ENCODE measurements at regions not wholly inside any gene's neighbourhood (a gene's known extent, or its start where the extent isn't known, plus 50 kb on each side); places are given as distances from the start of the nearest gene placed in this dataset.

DNA sequence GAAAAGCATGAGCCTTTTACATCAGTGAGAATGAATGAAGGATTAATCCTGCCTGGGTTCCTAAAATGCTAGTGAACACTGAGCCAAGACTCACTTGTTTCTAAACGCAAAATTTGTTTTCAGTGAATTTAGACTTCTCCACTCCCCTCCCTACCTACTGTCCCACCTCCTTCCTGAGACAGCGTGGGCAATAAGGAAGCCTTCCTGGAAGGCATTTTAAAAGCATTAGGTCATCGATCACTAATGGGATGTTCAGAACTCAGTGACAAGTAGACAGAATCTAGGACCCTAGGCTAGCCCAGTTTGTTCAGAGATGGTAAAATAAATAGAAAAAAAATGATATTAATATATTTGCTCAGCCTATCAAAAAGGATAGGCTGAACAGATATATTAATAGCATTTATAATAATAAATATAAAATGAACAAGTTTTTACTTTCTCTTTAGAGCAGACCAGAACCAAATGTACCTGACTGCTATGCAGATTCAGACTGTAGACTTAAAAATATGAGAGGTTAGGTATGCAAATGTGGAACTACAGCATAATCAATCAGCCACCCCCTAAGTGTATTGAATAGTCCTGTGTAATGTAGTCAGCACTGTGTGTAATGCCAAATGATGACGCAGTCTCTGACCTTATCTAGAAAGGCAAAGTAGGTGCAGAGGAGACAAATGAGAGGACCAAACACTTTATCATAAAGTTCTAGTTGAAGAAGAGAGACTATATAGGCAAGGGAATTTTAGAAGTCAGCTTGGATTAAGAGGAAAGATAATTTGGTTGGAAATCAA lies 331.1 kb downstream of the GPAT3 start:
- POLR2A ChIA-PET (ENCODE audit: unreplicated experiment), result no interaction called here

DNA sequence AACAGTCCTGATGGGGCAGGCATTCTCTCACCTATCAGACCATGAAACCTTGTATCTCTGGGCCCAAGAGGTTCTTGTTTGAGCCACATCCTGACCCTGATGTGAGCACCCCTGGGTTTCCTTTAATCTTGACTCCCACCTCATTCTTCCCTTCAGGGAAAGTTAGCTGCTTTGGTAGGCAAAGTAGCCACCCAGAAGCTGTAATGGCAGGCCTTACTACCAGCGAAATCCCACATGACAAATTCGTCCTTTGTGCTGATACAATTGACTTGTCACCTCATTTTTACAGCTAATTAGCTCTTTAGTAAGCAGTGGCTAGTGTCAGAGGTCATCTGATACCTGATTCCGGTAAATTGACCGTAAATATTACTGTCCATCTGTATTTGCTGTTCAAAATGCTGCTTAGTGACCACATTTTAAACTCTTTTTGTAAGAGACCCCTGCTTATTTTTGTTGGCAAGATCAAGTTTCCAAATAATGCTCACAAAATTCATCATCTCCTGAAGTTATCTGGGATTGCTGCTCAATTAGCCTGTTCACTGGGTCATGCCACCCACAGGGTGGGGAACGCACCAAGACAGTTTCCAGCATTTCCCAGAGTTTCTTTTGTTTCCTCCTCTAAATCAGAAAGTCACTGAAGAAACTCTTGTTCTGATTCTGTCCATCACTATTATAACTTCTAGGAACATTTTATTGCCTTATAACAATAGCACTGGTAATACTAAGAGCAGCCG lies 329.7 kb downstream of the GPAT3 start:
- CTCF ChIA-PET, result no interaction called here
- no TSS peak for BruUV-seq (replicated peaks)
- no peak for DNase-seq

More for the DNA sequence above, 331.1 kb downstream of the GPAT3 start:
- H4K20me1 ChIP-seq (ENCODE audit: insufficient read depth), result no peaks in the 10 kb centered on the region
- no TSS peak for BruUV-seq (replicated peaks)
- intact Hi-C loops (cut with micrococcal nuclease; ENCODE audit: unreplicated experiment), result no loop called here
- no peaks in the 10 kb centered on the region for H3K27me3 ChIP-seq (ENCODE audit: insufficient read depth, low read depth)
- H3K4me1 ChIP-seq (replicated peaks; ENCODE audit: insufficient read depth), result no peaks in the 10 kb centered on the region
- CTCF ChIA-PET, result no interaction called here
- DNase-seq, result no peak
- H3K36me3 ChIP-seq (ENCODE audit: low read depth), result no peaks in the 10 kb centered on the region
- no peaks in the 10 kb centered on the region for H3K9me2 ChIP-seq (ENCODE audit: insufficient read depth)
- H2AFZ ChIP-seq, result no peak overlapping the region
- no peak for TF ChIP-seq EZH2 (IDR thresholded peaks at IDR 0.05; ENCODE audit: low read depth)
- TF ChIP-seq, protein P1, sequence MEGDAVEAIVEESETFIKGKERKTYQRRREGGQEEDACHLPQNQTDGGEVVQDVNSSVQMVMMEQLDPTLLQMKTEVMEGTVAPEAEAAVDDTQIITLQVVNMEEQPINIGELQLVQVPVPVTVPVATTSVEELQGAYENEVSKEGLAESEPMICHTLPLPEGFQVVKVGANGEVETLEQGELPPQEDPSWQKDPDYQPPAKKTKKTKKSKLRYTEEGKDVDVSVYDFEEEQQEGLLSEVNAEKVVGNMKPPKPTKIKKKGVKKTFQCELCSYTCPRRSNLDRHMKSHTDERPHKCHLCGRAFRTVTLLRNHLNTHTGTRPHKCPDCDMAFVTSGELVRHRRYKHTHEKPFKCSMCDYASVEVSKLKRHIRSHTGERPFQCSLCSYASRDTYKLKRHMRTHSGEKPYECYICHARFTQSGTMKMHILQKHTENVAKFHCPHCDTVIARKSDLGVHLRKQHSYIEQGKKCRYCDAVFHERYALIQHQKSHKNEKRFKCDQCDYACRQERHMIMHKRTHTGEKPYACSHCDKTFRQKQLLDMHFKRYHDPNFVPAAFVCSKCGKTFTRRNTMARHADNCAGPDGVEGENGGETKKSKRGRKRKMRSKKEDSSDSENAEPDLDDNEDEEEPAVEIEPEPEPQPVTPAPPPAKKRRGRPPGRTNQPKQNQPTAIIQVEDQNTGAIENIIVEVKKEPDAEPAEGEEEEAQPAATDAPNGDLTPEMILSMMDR (conservative IDR thresholded peaks at IDR 0.05), result no peak
- no peak overlapping the region for H3K4me2 ChIP-seq
- no peaks in the 10 kb centered on the region for H3K79me2 ChIP-seq (ENCODE audit: low read depth)
- no peak overlapping the region for H3K27ac ChIP-seq
- no peaks in the 10 kb centered on the region for H3K9me3 ChIP-seq (ENCODE audit: insufficient read depth, low read depth)
- no peak overlapping the region for H3K4me3 ChIP-seq
- H3F3A ChIP-seq (ENCODE audit: insufficient read depth, low read depth), result no peaks in the 10 kb centered on the region

DNA sequence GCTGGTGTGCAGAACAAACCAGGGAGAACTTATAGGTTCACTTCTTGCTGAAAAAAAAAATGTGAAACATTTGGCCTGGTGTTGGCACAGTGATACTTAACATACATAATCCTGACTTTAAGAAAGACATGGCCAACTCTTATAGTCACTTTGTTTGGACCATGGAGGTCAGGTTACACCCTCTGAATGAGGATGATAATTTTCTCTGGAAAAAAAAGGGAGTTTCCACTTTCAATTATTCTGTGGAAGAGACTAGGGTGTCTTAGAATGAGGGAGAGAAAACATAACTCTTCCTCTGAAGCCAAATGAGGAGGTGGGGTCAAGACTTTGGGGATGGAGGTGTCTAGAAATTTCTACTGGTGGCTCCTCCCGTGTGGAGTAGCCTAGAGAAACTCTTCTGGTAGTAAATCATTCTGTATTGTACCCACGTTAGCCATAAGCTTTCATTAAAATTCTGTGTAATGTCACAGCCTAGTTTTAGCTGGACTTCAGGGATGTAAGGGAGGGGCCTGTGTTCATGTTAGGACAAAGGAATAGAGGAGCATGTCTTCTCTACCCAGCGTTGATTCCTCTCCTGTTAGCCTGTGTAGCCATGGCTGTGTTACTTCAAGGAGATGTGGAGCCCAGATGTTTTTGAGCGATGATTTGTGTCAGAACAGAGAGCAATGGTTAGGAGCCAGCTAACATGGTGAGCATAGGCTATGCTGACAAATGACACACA lies 328.3 kb downstream of the GPAT3 start:
- no peaks in the 10 kb centered on the region for H3K4me1 ChIP-seq (replicated peaks; ENCODE audit: insufficient read depth)
- ChIA-PET CTCF (no interaction called here), POLR2A (ENCODE audit: unreplicated experiment) (no interaction called here)
- H4K20me1 ChIP-seq (ENCODE audit: insufficient read depth), result no peaks in the 10 kb centered on the region
- intact Hi-C loops (cut with micrococcal nuclease; ENCODE audit: unreplicated experiment), result no loop called here
- no peaks in the 10 kb centered on the region for H3K9me2 ChIP-seq (ENCODE audit: insufficient read depth)
- TF ChIP-seq, protein P1 (conservative IDR thresholded peaks at IDR 0.05), result no peak
- no peak for TF ChIP-seq EZH2 (IDR thresholded peaks at IDR 0.05; ENCODE audit: low read depth)
- no peaks in the 10 kb centered on the region for H3K36me3 ChIP-seq (ENCODE audit: low read depth)
- H3K27me3 ChIP-seq (ENCODE audit: insufficient read depth, low read depth), result no peaks in the 10 kb centered on the region
- no peak overlapping the region for H2AFZ ChIP-seq
- no TSS peak for BruUV-seq (replicated peaks)
- H3K4me3 ChIP-seq, result no peak overlapping the region
- H3K4me2 ChIP-seq, result no peak overlapping the region
- H3K79me2 ChIP-seq (ENCODE audit: low read depth), result no peaks in the 10 kb centered on the region
- no peak overlapping the region for H3K27ac ChIP-seq
- H3K9me3 ChIP-seq (ENCODE audit: insufficient read depth, low read depth), result no peaks in the 10 kb centered on the region
- no peaks in the 10 kb centered on the region for H3F3A ChIP-seq (ENCODE audit: insufficient read depth, low read depth)
- no peak for DNase-seq

More for the DNA sequence above, 329.7 kb downstream of the GPAT3 start:
- H3K4me3 ChIP-seq, result no peak overlapping the region
- no peaks in the 10 kb centered on the region for H3F3A ChIP-seq (ENCODE audit: insufficient read depth, low read depth)
- intact Hi-C loops (cut with micrococcal nuclease; ENCODE audit: unreplicated experiment), result no loop called here
- H3K9me2 ChIP-seq (ENCODE audit: insufficient read depth), result no peaks in the 10 kb centered on the region
- no peaks in the 10 kb centered on the region for H3K4me1 ChIP-seq (replicated peaks; ENCODE audit: insufficient read depth)
- TF ChIP-seq, protein P1 (conservative IDR thresholded peaks at IDR 0.05), result no peak
- TF ChIP-seq EZH2 (IDR thresholded peaks at IDR 0.05; ENCODE audit: low read depth), result no peak
- POLR2A ChIA-PET (ENCODE audit: unreplicated experiment), result interaction anchor here (0.7 kb wide), 1 partner anchor 1132 kb away, joined by 3 read pairs; no protein-coding TSS in a partner anchor
- no peaks in the 10 kb centered on the region for H3K36me3 ChIP-seq (ENCODE audit: low read depth)
- no peak overlapping the region for H2AFZ ChIP-seq
- H3K27me3 ChIP-seq (ENCODE audit: insufficient read depth, low read depth), result no peaks in the 10 kb centered on the region
- no peak overlapping the region for H3K4me2 ChIP-seq
- H3K9me3 ChIP-seq (ENCODE audit: insufficient read depth, low read depth), result no peaks in the 10 kb centered on the region
- no peak overlapping the region for H3K27ac ChIP-seq
- H4K20me1 ChIP-seq (ENCODE audit: insufficient read depth), result no peaks in the 10 kb centered on the region
- no peaks in the 10 kb centered on the region for H3K79me2 ChIP-seq (ENCODE audit: low read depth)
